Tibial artery (tissue), 4 donors: ENCODE measurements at regions not wholly inside any gene's neighbourhood (a gene's known extent, or its start where the extent isn't known, plus 50 kb on each side); places are given as distances from the start of the nearest gene placed in this dataset.
"Not testable (repeated sequence)": the region's sequence is repeated elsewhere in the genome, so short reads cannot be mapped to it uniquely, and the experiment has no call there.

Source experiments
- DNase-seq, 2 donors: peaks; one replicate each; pipeline ENCODE4 v3.0.0-alpha.2; 2019
- H3K27ac ChIP-seq, 2 donors: fragments of 200-600 bp; sonication (generic) in 1 of 2; 1 replicate in 1 of 2; 2 replicates in 1 of 2; pipeline ENCODE4 v1.5.1; 2018 to 2019; ENCODE audit warnings: mild to moderate bottlenecking in 1 of 2
- H3K27me3 ChIP-seq, 2 donors: fragments of 200-600 bp; sonication (generic) in 1 of 2; one replicate each; pipeline versions ENCODE4 v1.5.1 to v1.6.0; 2016 to 2019
- H3K36me3 ChIP-seq, 3 donors: fragments of 200-600 bp; sonication (generic) in 2 of 3; one replicate each; pipeline ENCODE4 v1.5.1; 2016 to 2019; ENCODE audit warnings: mild to moderate bottlenecking in 2 of 3
- H3K4me1 ChIP-seq, 4 donors: fragments of 200-600 bp; sonication (generic) in 2 of 4; 1 replicate in 3 of 4; 2 replicates in 1 of 4; pipeline ENCODE4 v1.5.1; 2016 to 2019
- H3K4me3 ChIP-seq, 2 donors: fragments of 200-600 bp; sonication (generic) in 1 of 2; 1 replicate in 1 of 2; 2 replicates in 1 of 2; pipeline ENCODE4 v1.5.1; 2018 to 2019; ENCODE audit warnings: mild to moderate bottlenecking in 2 of 2
- H3K9me3 ChIP-seq, 3 donors: fragments of 200-600 bp; sonication (generic) in 1 of 3; one replicate each; pipeline ENCODE4 v1.5.1; 2016 to 2019
- intact Hi-C: fragments of 100-400 bp; cut with DNase I; formaldehyde crosslinking; loops from one replicate; pipeline ENCODE4 v1.15.0; 2023; ENCODE audit warnings: low total_unique reads
- TF ChIP-seq, protein P1 (sequence below), 2 experiments: fragments of 200-600 bp in 1 of 2; fragments of 450-650 bp in 1 of 2; IDR thresholded peaks; one replicate each; pipeline ENCODE4 v1.5.1; 2017 to 2019; ENCODE audit warnings: antibody characterized with exemption in 2 of 2, mild to moderate bottlenecking in 1 of 2, moderate library complexity in 1 of 2

DNA sequence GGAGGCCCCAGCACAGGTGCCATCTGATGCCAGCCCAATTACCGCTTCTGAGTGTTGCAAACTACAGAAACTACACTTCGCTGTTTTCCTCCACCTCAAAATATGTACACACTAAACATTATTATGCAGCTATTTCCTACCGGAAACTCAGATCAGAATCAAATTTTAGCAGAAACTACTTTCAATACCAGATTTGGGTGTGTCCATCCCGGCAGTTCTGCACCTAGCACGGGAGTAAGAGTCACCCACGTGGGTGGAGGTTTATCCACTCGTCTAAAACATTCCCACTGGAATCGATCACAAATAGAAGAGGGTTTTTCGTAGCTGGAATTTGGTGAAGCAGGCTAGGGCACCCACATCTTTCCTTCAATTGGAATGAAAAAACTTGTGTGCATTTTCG, 214.4 kb upstream of the PRKCQ start:
- H3K27ac ChIP-seq = no peak overlapping the region
- H3K36me3 ChIP-seq = no peaks in the 10 kb centered on the region
- no peak for DNase-seq
- TF ChIP-seq, protein P1, sequence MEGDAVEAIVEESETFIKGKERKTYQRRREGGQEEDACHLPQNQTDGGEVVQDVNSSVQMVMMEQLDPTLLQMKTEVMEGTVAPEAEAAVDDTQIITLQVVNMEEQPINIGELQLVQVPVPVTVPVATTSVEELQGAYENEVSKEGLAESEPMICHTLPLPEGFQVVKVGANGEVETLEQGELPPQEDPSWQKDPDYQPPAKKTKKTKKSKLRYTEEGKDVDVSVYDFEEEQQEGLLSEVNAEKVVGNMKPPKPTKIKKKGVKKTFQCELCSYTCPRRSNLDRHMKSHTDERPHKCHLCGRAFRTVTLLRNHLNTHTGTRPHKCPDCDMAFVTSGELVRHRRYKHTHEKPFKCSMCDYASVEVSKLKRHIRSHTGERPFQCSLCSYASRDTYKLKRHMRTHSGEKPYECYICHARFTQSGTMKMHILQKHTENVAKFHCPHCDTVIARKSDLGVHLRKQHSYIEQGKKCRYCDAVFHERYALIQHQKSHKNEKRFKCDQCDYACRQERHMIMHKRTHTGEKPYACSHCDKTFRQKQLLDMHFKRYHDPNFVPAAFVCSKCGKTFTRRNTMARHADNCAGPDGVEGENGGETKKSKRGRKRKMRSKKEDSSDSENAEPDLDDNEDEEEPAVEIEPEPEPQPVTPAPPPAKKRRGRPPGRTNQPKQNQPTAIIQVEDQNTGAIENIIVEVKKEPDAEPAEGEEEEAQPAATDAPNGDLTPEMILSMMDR (IDR thresholded peaks at IDR 0.05) = no peak
- no peaks in the 10 kb centered on the region for H3K9me3 ChIP-seq
- H3K4me1 ChIP-seq = no peaks in the 10 kb centered on the region
- H3K27me3 ChIP-seq = no peaks in the 10 kb centered on the region
- no peak overlapping the region for H3K4me3 ChIP-seq
- intact Hi-C loops = no loop called here

DNA sequence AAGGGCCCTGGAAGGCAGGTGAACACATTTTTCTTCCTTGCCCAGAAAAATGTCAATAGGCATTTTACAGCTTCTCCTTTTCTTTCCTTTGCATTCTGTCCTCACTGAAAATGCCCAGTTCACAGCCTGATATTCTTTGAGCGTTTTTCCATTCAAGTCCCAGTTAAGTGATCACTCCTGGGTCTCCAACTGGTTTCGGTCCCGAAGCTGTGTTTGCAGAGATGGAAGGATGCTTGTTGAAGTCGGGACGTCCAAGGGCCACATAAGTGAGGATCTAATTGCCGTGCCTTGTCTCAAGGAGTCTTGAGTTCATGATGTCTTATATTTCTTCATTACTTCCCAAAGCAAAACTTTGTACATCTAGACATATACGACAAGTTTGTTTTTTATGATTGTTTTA, 208.7 kb upstream of the PRKCQ start:
- Histone ChIP-seq H3K27me3 (no peaks in the 10 kb centered on the region), H3K27ac (no peak overlapping the region), H3K4me1 (no peaks in the 10 kb centered on the region), H3K4me3 (no peak overlapping the region), H3K36me3 (no peaks in the 10 kb centered on the region), H3K9me3 (no peaks in the 10 kb centered on the region)
- TF ChIP-seq, protein P1 (IDR thresholded peaks at IDR 0.05) = no peak
- intact Hi-C loops = no loop called here
- DNase-seq = no peak

DNA sequence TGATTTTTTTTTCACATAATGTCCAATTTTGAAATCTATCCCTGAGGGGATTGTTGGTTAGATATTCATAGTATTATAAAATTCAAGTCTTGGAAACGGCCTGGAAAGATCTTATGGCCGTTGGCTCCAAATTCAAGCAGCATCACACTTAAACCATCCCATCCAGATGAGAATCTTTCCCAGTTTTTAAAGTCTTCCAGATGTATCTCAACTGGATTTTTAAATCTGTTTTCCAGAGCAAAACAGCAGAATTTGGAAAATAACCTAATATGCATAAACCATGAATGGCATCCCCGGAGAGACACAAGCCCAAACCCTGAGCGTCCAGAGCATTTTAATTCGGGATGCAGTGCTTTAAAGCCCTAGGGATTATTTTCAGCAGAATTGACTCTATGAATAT, 208.2 kb upstream of the PRKCQ start:
- H3K27me3 ChIP-seq = no peaks in the 10 kb centered on the region
- no peaks in the 10 kb centered on the region for H3K4me1 ChIP-seq
- intact Hi-C loops = no loop called here
- H3K27ac ChIP-seq = no peak overlapping the region
- H3K36me3 ChIP-seq = no peaks in the 10 kb centered on the region
- no peaks in the 10 kb centered on the region for H3K9me3 ChIP-seq
- no peak overlapping the region for H3K4me3 ChIP-seq
- DNase-seq = no peak
- TF ChIP-seq, protein P1 (IDR thresholded peaks at IDR 0.05) = no peak

DNA sequence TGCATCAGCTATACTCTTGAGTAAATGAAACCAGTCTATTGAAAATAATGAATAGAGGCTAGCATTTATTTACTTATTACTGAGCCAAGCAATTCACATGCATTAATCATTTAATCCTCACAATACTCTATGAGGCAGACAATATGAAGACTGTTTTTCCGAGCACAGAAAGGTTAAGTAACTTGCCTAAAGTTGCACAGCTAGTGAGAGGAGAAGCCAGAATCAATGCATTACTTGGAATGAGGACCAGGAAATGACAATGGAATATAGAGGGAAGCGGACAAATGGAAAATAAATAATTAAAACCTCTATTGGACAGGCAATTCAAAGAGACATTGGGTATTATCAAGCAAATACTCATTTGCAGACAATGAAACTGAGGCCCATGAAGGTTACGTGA, 207.6 kb upstream of the PRKCQ start:
- no peak for DNase-seq
- TF ChIP-seq, protein P1 (IDR thresholded peaks at IDR 0.05) = no peak
- intact Hi-C loops = no loop called here

DNA sequence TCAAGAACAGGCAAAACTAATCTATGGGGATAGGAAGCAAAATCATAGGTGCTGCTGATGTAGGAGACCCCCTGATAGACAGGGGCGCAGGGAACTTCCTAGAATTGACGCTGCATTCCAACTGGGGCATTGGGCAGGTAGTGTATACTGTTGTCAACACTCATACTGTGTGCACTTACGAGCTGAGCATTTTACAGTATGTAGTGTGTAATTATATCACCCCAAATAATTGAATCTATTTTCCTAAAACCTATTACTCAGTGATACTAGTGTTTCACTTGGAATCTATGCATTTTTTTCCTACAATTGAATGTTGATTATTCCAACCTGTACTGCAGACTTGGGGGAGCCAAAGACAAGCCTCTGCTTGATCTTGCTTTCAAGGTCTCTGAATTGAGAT, 207.0 kb upstream of the PRKCQ start:
- no peaks in the 10 kb centered on the region for H3K4me1 ChIP-seq
- H3K27me3 ChIP-seq = no peaks in the 10 kb centered on the region
- no peak for DNase-seq
- TF ChIP-seq, protein P1 (IDR thresholded peaks at IDR 0.05) = no peak
- no peaks in the 10 kb centered on the region for H3K36me3 ChIP-seq
- no peaks in the 10 kb centered on the region for H3K9me3 ChIP-seq
- intact Hi-C loops = no loop called here
- H3K4me3 ChIP-seq = no peak overlapping the region
- no peak overlapping the region for H3K27ac ChIP-seq

More for the DNA sequence above, 207.6 kb upstream of the PRKCQ start:
- H3K27ac ChIP-seq = no peak overlapping the region
- H3K4me1 ChIP-seq = no peaks in the 10 kb centered on the region
- H3K4me3 ChIP-seq = no peak overlapping the region
- H3K27me3 ChIP-seq = no peaks in the 10 kb centered on the region
- H3K9me3 ChIP-seq = no peaks in the 10 kb centered on the region
- H3K36me3 ChIP-seq = no peaks in the 10 kb centered on the region

DNA sequence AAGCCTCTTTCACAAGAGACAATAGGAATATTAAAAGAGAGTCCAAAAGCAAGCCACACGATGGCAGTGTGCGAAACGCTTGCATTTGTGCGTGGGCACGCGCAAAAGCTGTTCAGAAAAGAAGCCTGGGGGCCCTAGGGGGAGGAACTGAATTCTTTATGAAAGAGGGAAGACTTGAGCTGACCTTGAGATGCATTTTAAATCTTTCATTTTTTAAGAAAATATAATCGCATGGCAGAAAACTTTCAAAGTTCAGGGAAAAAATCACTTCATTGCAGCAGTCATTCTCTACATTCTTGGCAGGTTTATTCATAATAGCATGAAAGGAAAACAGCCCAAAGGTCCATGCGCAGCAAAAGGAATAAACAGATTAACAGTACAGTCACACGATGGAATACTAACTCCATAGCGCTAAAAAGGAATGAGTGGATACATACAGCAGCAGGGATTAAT, 206.5 kb upstream of the PRKCQ start:
- no peaks in the 10 kb centered on the region for H3K4me1 ChIP-seq
- H3K27ac ChIP-seq = no peak overlapping the region
- H3K9me3 ChIP-seq = no peaks in the 10 kb centered on the region
- H3K4me3 ChIP-seq = no peak overlapping the region
- H3K36me3 ChIP-seq = no peaks in the 10 kb centered on the region
- DNase-seq = no peak
- H3K27me3 ChIP-seq = no peaks in the 10 kb centered on the region
- intact Hi-C loops = no loop called here
- TF ChIP-seq, protein P1 (IDR thresholded peaks at IDR 0.05) = no peak

DNA sequence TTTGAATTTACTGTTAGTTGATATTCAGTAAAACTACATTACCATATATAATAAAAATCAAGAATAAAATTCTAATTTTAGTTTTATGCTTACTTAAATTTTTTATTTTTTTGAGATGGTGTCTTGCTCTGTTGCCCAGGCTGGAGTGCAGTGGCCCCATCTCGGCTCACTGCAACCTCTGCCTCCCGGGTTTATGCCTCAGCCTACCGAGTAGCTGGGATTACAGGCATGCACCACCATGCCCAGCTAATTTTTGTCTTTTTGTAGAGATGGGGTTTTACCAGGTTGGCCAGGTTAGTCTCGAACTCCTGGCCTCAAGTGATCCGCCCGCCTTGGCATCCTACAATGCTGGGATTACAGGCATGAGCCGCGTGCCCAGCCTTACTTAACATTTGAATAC, 204.4 kb upstream of the PRKCQ start:
- H3K9me3 ChIP-seq, H3K4me1 ChIP-seq, H3K36me3 ChIP-seq, intact Hi-C loops, H3K27ac ChIP-seq, H3K27me3 ChIP-seq, DNase-seq, H3K4me3 ChIP-seq: not testable (repeated sequence)
